ENCODE measurements at regions not wholly inside any gene's neighbourhood (a gene's known extent, or its start where the extent isn't known, plus 50 kb on each side); places are given as distances from the start of the nearest gene placed in this dataset.
"Not testable (repeated sequence)": the region's sequence is repeated elsewhere in the genome, so short reads cannot be mapped to it uniquely, and the experiment has no call there.

DNA sequence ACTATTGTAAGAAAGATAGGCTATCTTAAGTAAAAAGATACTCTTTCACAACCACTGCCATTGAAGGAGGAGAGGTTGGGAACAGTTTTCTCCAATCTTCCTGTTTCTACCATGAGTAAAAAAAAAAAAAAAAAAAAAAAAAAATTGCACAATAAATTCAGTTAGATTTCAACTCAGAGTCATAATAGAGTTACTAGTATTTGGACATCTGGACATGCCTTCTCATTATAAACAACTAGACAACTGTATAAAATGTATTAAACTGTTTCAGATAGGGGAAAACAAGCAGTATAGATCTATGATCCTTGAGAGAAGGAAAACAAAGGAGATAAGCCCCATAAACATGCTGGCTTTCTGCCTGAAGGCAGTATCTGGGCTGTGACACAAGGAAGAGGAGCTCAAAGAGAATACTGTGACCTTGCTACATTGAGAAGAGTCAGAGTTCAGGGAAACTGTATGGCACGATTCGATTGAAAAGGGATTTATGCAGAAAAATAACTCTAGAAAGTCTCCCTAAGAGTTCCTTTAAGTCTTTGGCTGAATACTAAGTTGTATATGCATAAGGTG, 249.2 kb upstream of the POU5F2 start:
- no peak overlapping the region for H2AFZ ChIP-seq (ENCODE audit: low read depth)
- H3K4me2 ChIP-seq = no peak overlapping the region
- no peaks in the 10 kb centered on the region for H3K36me3 ChIP-seq (ENCODE audit: insufficient read depth)
- H3K4me3 ChIP-seq (IDR thresholded peaks at IDR 0.05; ENCODE audit: insufficient read depth, low read depth, low read length) = no peak overlapping the region
- no peaks in the 10 kb centered on the region for H3K27me3 ChIP-seq (ENCODE audit: insufficient read depth, low read depth)
- no peak overlapping the region for H3K9ac ChIP-seq
- no peak overlapping the region for H3K27ac ChIP-seq
- no peaks in the 10 kb centered on the region for H4K20me1 ChIP-seq (ENCODE audit: insufficient read depth)
- peaks cover 18% of the 10 kb centered on the region for H3K4me1 ChIP-seq (ENCODE audit: low read depth, poor library complexity, severe bottlenecking)
- TF ChIP-seq, protein P1, sequence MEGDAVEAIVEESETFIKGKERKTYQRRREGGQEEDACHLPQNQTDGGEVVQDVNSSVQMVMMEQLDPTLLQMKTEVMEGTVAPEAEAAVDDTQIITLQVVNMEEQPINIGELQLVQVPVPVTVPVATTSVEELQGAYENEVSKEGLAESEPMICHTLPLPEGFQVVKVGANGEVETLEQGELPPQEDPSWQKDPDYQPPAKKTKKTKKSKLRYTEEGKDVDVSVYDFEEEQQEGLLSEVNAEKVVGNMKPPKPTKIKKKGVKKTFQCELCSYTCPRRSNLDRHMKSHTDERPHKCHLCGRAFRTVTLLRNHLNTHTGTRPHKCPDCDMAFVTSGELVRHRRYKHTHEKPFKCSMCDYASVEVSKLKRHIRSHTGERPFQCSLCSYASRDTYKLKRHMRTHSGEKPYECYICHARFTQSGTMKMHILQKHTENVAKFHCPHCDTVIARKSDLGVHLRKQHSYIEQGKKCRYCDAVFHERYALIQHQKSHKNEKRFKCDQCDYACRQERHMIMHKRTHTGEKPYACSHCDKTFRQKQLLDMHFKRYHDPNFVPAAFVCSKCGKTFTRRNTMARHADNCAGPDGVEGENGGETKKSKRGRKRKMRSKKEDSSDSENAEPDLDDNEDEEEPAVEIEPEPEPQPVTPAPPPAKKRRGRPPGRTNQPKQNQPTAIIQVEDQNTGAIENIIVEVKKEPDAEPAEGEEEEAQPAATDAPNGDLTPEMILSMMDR (conservative IDR thresholded peaks at IDR 0.05; ENCODE audit: low read depth, low read length) = no peak
- no peaks in the 10 kb centered on the region for H3K79me2 ChIP-seq (ENCODE audit: insufficient read depth, low read depth)

DNA sequence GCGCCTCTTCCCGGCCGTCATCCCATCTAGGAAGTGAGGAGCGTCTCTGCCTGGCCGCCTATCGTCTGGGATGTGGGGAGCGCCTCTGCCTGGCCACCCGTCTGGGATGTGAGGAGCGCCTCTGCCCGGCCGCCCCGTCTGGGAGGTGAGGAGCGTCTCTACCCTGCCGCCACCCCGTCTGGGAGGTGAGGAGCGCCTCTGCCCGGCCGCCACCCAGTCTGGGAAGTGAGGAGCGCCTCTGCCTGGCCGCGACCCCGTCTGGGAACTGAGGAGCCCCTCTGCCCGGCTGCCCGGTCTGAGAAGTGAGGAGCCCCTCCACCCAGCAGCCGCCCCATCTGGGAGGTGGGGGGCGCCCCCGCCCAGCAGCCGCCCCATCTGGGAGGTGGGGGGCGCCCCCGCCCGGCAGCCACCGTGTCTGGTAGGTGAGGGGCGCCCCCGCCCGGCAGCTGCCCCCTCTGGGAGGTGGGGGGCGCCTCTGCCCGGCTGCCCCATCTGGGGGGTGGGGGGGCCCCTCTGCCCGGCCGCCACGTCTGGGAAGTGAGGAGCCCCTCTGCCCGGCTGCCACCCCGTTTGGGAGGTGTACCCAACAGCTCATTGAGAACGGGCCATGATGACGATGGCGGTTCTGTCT, 244.7 kb upstream of the POU5F2 start:
- H3K27me3 ChIP-seq (ENCODE audit: insufficient read depth, low read depth); H3K79me2 ChIP-seq (ENCODE audit: insufficient read depth, low read depth); H4K20me1 ChIP-seq (ENCODE audit: insufficient read depth); H3K4me2 ChIP-seq; H3K9ac ChIP-seq; H2AFZ ChIP-seq (ENCODE audit: low read depth); H3K27ac ChIP-seq; H3K36me3 ChIP-seq (ENCODE audit: insufficient read depth); H3K4me3 ChIP-seq (IDR thresholded peaks at IDR 0.05; ENCODE audit: insufficient read depth, low read depth, low read length); H3K4me1 ChIP-seq (ENCODE audit: low read depth, poor library complexity, severe bottlenecking): not testable (repeated sequence)

DNA sequence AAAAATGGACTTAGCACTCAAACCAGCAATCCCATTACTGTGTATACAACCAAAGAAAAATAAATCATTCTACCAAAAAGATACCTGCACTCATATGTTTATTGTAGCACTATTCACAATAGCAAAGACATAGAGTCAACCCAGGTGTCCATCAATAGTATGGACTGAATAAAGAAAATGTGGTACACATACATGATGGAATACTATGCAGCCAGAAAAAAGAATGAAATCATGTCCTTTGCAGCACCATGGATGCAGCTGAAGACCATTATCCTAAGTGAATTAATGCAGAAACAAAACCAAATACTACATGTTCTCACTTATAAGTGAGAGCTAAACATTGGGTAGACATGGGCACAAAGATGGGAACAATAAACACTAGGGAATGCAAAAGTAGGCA, 236.8 kb upstream of the POU5F2 start:
- no peak overlapping the region for H2AFZ ChIP-seq (ENCODE audit: low read depth)
- no peaks in the 10 kb centered on the region for H3K27me3 ChIP-seq (ENCODE audit: insufficient read depth, low read depth)
- H3K27ac ChIP-seq = no peak overlapping the region
- no peak overlapping the region for H3K4me3 ChIP-seq (IDR thresholded peaks at IDR 0.05; ENCODE audit: insufficient read depth, low read depth, low read length)
- H3K9ac ChIP-seq = no peak overlapping the region
- no peaks in the 10 kb centered on the region for H3K79me2 ChIP-seq (ENCODE audit: insufficient read depth, low read depth)
- no peaks in the 10 kb centered on the region for H4K20me1 ChIP-seq (ENCODE audit: insufficient read depth)
- no peaks in the 10 kb centered on the region for H3K36me3 ChIP-seq (ENCODE audit: insufficient read depth)
- H3K4me1 ChIP-seq (ENCODE audit: low read depth, poor library complexity, severe bottlenecking) = no peaks in the 10 kb centered on the region
- TF ChIP-seq, protein P1 (conservative IDR thresholded peaks at IDR 0.05; ENCODE audit: low read depth, low read length) = no peak
- H3K4me2 ChIP-seq = no peak overlapping the region

DNA sequence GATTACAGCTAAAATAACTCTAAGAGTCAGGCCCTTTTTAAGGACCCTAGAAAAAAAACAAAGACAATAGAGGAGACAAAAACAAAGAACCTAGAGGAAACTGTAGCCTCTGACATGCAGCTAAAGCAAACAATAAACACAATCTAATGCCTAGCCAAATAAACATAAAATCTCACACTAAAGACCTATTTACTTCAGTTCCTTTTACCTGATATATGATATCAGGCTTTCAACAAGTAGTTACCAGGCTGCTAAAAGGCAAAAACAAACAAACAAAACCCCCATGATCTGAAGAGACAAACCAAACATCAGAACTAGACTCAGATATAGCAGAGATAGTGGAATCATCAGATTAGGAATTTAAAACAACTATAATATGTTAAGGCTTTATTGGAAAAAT, 226.5 kb upstream of the POU5F2 start:
- TF ChIP-seq, protein P1 (conservative IDR thresholded peaks at IDR 0.05; ENCODE audit: low read depth, low read length) = no peak
- no peak overlapping the region for H3K9ac ChIP-seq

GRCh38 chr5:93964421-93964820, 223.0 kb upstream of the POU5F2 start:
- TF ChIP-seq, protein P1 (conservative IDR thresholded peaks at IDR 0.05; ENCODE audit: low read depth, low read length) = no peak
- Histone ChIP-seq H3K27me3 (ENCODE audit: insufficient read depth, low read depth) (no peaks in the 10 kb centered on the region), H4K20me1 (ENCODE audit: insufficient read depth) (no peaks in the 10 kb centered on the region), H2AFZ (ENCODE audit: low read depth) (no peak overlapping the region), H3K36me3 (ENCODE audit: insufficient read depth) (no peaks in the 10 kb centered on the region), H3K27ac (no peak overlapping the region), H3K9ac (no peak overlapping the region), H3K4me1 (ENCODE audit: low read depth, poor library complexity, severe bottlenecking) (no peaks in the 10 kb centered on the region), H3K4me3 (IDR thresholded peaks at IDR 0.05; ENCODE audit: insufficient read depth, low read depth, low read length) (no peak overlapping the region), H3K79me2 (ENCODE audit: insufficient read depth, low read depth) (no peaks in the 10 kb centered on the region), H3K4me2 (no peak overlapping the region)

More for the DNA sequence above, 226.5 kb upstream of the POU5F2 start:
- Histone ChIP-seq H3K79me2 (ENCODE audit: insufficient read depth, low read depth) (no peaks in the 10 kb centered on the region), H3K27me3 (ENCODE audit: insufficient read depth, low read depth) (no peaks in the 10 kb centered on the region), H3K4me3 (IDR thresholded peaks at IDR 0.05; ENCODE audit: insufficient read depth, low read depth, low read length) (no peak overlapping the region), H2AFZ (ENCODE audit: low read depth) (no peak overlapping the region), H4K20me1 (ENCODE audit: insufficient read depth) (no peaks in the 10 kb centered on the region), H3K27ac (no peak overlapping the region), H3K36me3 (ENCODE audit: insufficient read depth) (no peaks in the 10 kb centered on the region), H3K4me2 (no peak overlapping the region), H3K4me1 (ENCODE audit: low read depth, poor library complexity, severe bottlenecking) (no peaks in the 10 kb centered on the region)
